ENCODE measurements at regions not wholly inside any gene's neighbourhood (a gene's known extent, or its start where the extent isn't known, plus 50 kb on each side); places are given as distances from the start of the nearest gene placed in this dataset.
"Not testable (repeated sequence)": the region's sequence is repeated elsewhere in the genome, so short reads cannot be mapped to it uniquely, and the experiment has no call there.

GRCh38 chr2:124967325-124967724 lies 942.2 kb downstream of the CNTNAP5 start:
- DNase-seq (ENCODE audit: low read depth) = no peak

- no peak for DNase-seq (ENCODE audit: low read depth)
Measured at GRCh38 chr2:124970030-124970429, 944.9 kb downstream of the CNTNAP5 start.

GRCh38 chr2:124973396-124973795 lies 948.3 kb downstream of the CNTNAP5 start:
- no peak for DNase-seq (ENCODE audit: low read depth)

GRCh38 chr2:124975224-124975623 lies 950.1 kb downstream of the CNTNAP5 start:
- no peak for DNase-seq (ENCODE audit: low read depth)

- DNase-seq (ENCODE audit: low read depth) = no peak
Measured at GRCh38 chr2:124975648-124976047, 950.6 kb downstream of the CNTNAP5 start.

GRCh38 chr2:124978597-124978996 lies 953.5 kb downstream of the CNTNAP5 start:
- no peak for DNase-seq (ENCODE audit: low read depth)

- peak; percentile 12 for DNase-seq (ENCODE audit: low read depth)
Measured at GRCh38 chr2:124983595-124983994, 958.5 kb downstream of the CNTNAP5 start.

- DNase-seq (ENCODE audit: low read depth) = peak; percentile 50
Measured at GRCh38 chr2:124985270-124985669, 960.2 kb downstream of the CNTNAP5 start.

GRCh38 chr2:124986136-124986535 lies 961.0 kb downstream of the CNTNAP5 start:
- DNase-seq (ENCODE audit: low read depth) = no peak

GRCh38 chr2:124986870-124987269 lies 961.8 kb downstream of the CNTNAP5 start:
- DNase-seq (ENCODE audit: low read depth) = not testable (repeated sequence)

- DNase-seq (ENCODE audit: low read depth) = not testable (repeated sequence)
Measured at GRCh38 chr2:124987436-124987835, 962.3 kb downstream of the CNTNAP5 start.

GRCh38 chr2:124988111-124988510 lies 963.0 kb downstream of the CNTNAP5 start:
- DNase-seq (ENCODE audit: low read depth) = no peak

- DNase-seq (ENCODE audit: low read depth) = no peak
Measured at GRCh38 chr2:124988794-124989193, 963.7 kb downstream of the CNTNAP5 start.

- DNase-seq (ENCODE audit: low read depth) = no peak
Measured at GRCh38 chr2:124993809-124994208, 968.7 kb downstream of the CNTNAP5 start.

GRCh38 chr2:124995185-124995912 lies 970.3 kb downstream of the CNTNAP5 start:
- no peak for DNase-seq (ENCODE audit: low read depth)

- no peak for DNase-seq (ENCODE audit: low read depth)
Measured at GRCh38 chr2:124996406-124996805, 971.3 kb downstream of the CNTNAP5 start.

GRCh38 chr2:124999906-125000305 lies 974.8 kb downstream of the CNTNAP5 start:
- DNase-seq (ENCODE audit: low read depth) = no peak

- DNase-seq (ENCODE audit: low read depth) = no peak
Measured at GRCh38 chr2:125004106-125004800, 979.2 kb downstream of the CNTNAP5 start.

GRCh38 chr2:125006676-125007075 lies 981.6 kb downstream of the CNTNAP5 start:
- no peak for DNase-seq (ENCODE audit: low read depth)

- not testable (repeated sequence) for DNase-seq (ENCODE audit: low read depth)
Measured at GRCh38 chr2:125028721-125029120, 1003.6 kb downstream of the CNTNAP5 start.

- DNase-seq (ENCODE audit: low read depth) = no peak
Measured at GRCh38 chr2:125033871-125034270, 1008.8 kb downstream of the CNTNAP5 start.

- DNase-seq (ENCODE audit: low read depth) = no peak
Measured at GRCh38 chr2:125037135-125037653, 1012.1 kb downstream of the CNTNAP5 start.

- peak; percentile 2 for DNase-seq (ENCODE audit: low read depth)
Measured at GRCh38 chr2:125041846-125042245, 1016.8 kb downstream of the CNTNAP5 start.
